GM12892 (cell line): ENCODE measurements at regions not wholly inside any gene's neighbourhood (a gene's known extent, or its start where the extent isn't known, plus 50 kb on each side); places are given as distances from the start of the nearest gene placed in this dataset.

Experiments used
- POLR2A ChIP-seq: IDR thresholded peaks from 2 replicates; pipeline ENCODE4 v1.6.1; 2011; ENCODE audit warnings: low read depth, low read length, control low read depth
- POLR2AphosphoS5 ChIP-seq: IDR thresholded peaks from 2 replicates; pipeline ENCODE4 v1.6.1; 2011; ENCODE audit warnings: low read depth, low read length, control low read depth
- TAF1 ChIP-seq: IDR thresholded peaks from 2 replicates; pipeline ENCODE4 v1.6.1; 2011; ENCODE audit warnings: low read depth, mild to moderate bottlenecking, control low read depth, low read length, borderline replicate concordance

DNA sequence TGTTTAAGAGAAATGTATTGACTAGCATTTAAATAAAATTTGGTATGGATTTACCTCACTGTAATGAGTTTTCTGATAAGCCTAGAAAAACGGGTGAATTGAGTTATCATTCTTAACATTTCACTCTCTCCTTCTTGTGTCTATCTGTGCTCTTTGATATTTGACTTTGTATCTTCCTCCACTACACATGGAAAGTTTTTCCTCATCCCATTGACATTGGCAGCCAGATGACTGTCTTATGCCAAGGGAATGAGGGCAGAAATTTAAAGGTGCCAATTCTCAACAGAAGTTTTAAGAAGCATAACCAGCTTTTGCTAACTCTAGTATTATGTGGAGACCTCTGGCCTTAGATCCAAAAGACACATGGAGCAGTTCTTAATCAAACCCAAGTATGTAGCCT lies 376.6 kb downstream of the DSEL start:
- TF ChIP-seq POLR2A (no peak), POLR2AphosphoS5 (no peak), TAF1 (no peak)
